ENCODE measurements at regions not wholly inside any gene's neighbourhood (a gene's known extent, or its start where the extent isn't known, plus 50 kb on each side); places are given as distances from the start of the nearest gene placed in this dataset.
"Not testable (repeated sequence)": the region's sequence is repeated elsewhere in the genome, so short reads cannot be mapped to it uniquely, and the experiment has no call there.

GRCh38 chr16:15247971-15248370, 130.1 kb downstream of the NPIPA5 start:
- BruUV-seq (replicated peaks); H3K79me2 ChIP-seq (ENCODE audit: low read depth); CTCF ChIA-PET; H3K27ac ChIP-seq; POLR2A ChIA-PET (ENCODE audit: unreplicated experiment); intact Hi-C loops (cut with micrococcal nuclease; ENCODE audit: unreplicated experiment); H3K36me3 ChIP-seq (ENCODE audit: low read depth); H3F3A ChIP-seq (ENCODE audit: insufficient read depth, low read depth); H3K27me3 ChIP-seq (ENCODE audit: insufficient read depth, low read depth); H4K20me1 ChIP-seq (ENCODE audit: insufficient read depth); H3K4me1 ChIP-seq (replicated peaks; ENCODE audit: insufficient read depth); H3K9me2 ChIP-seq (ENCODE audit: insufficient read depth); H2AFZ ChIP-seq; H3K4me3 ChIP-seq; H3K4me2 ChIP-seq; H3K9me3 ChIP-seq (ENCODE audit: insufficient read depth, low read depth); DNase-seq: not testable (repeated sequence)

- POLR2A ChIA-PET (ENCODE audit: unreplicated experiment); CTCF ChIA-PET: not testable (repeated sequence)
Measured at GRCh38 chr16:15236674-15237323, 141.3 kb downstream of the NPIPA5 start.

GRCh38 chr16:15235140-15235539, 141.1 kb upstream of the RRN3 start:
- H3K9me2 ChIP-seq (ENCODE audit: insufficient read depth); BruUV-seq (replicated peaks); POLR2A ChIA-PET (ENCODE audit: unreplicated experiment); H3K4me1 ChIP-seq (replicated peaks; ENCODE audit: insufficient read depth); H3K36me3 ChIP-seq (ENCODE audit: low read depth); H3K4me3 ChIP-seq; H3K4me2 ChIP-seq; DNase-seq; H4K20me1 ChIP-seq (ENCODE audit: insufficient read depth); H2AFZ ChIP-seq; H3F3A ChIP-seq (ENCODE audit: insufficient read depth, low read depth); H3K9me3 ChIP-seq (ENCODE audit: insufficient read depth, low read depth); intact Hi-C loops (cut with micrococcal nuclease; ENCODE audit: unreplicated experiment); H3K27me3 ChIP-seq (ENCODE audit: insufficient read depth, low read depth); H3K79me2 ChIP-seq (ENCODE audit: low read depth); H3K27ac ChIP-seq; CTCF ChIA-PET: not testable (repeated sequence)

More at GRCh38 chr16:15236674-15237323, 141.3 kb downstream of the NPIPA5 start:
- H4K20me1 ChIP-seq (ENCODE audit: insufficient read depth); H3K9me2 ChIP-seq (ENCODE audit: insufficient read depth); H3K36me3 ChIP-seq (ENCODE audit: low read depth); DNase-seq; H3K27ac ChIP-seq; BruUV-seq (replicated peaks); H3K79me2 ChIP-seq (ENCODE audit: low read depth); H3K4me3 ChIP-seq; H3K27me3 ChIP-seq (ENCODE audit: insufficient read depth, low read depth); intact Hi-C loops (cut with micrococcal nuclease; ENCODE audit: unreplicated experiment); H3K9me3 ChIP-seq (ENCODE audit: insufficient read depth, low read depth); H3F3A ChIP-seq (ENCODE audit: insufficient read depth, low read depth); H3K4me1 ChIP-seq (replicated peaks; ENCODE audit: insufficient read depth); H3K4me2 ChIP-seq; H2AFZ ChIP-seq: not testable (repeated sequence)

- H4K20me1 ChIP-seq (ENCODE audit: insufficient read depth); H3K4me2 ChIP-seq; H3K36me3 ChIP-seq (ENCODE audit: low read depth); H3F3A ChIP-seq (ENCODE audit: insufficient read depth, low read depth); H3K27me3 ChIP-seq (ENCODE audit: insufficient read depth, low read depth); CTCF ChIA-PET; DNase-seq; H3K79me2 ChIP-seq (ENCODE audit: low read depth); H2AFZ ChIP-seq; BruUV-seq (replicated peaks); H3K9me3 ChIP-seq (ENCODE audit: insufficient read depth, low read depth); H3K27ac ChIP-seq; H3K4me3 ChIP-seq; intact Hi-C loops (cut with micrococcal nuclease; ENCODE audit: unreplicated experiment); H3K9me2 ChIP-seq (ENCODE audit: insufficient read depth); H3K4me1 ChIP-seq (replicated peaks; ENCODE audit: insufficient read depth); POLR2A ChIA-PET (ENCODE audit: unreplicated experiment): not testable (repeated sequence)
Measured at GRCh38 chr16:15234702-15235101, 140.6 kb upstream of the RRN3 start.

GRCh38 chr16:15230432-15230831, 136.4 kb upstream of the RRN3 start:
- H4K20me1 ChIP-seq (ENCODE audit: insufficient read depth); H3K79me2 ChIP-seq (ENCODE audit: low read depth); H3K27me3 ChIP-seq (ENCODE audit: insufficient read depth, low read depth); H3K27ac ChIP-seq; CTCF ChIA-PET; H2AFZ ChIP-seq; BruUV-seq (replicated peaks); DNase-seq; H3K9me3 ChIP-seq (ENCODE audit: insufficient read depth, low read depth); H3K4me3 ChIP-seq; H3K9me2 ChIP-seq (ENCODE audit: insufficient read depth); H3K4me1 ChIP-seq (replicated peaks; ENCODE audit: insufficient read depth); H3K4me2 ChIP-seq; H3K36me3 ChIP-seq (ENCODE audit: low read depth); intact Hi-C loops (cut with micrococcal nuclease; ENCODE audit: unreplicated experiment); H3F3A ChIP-seq (ENCODE audit: insufficient read depth, low read depth); POLR2A ChIA-PET (ENCODE audit: unreplicated experiment): not testable (repeated sequence)

GRCh38 chr16:15229661-15230060, 135.6 kb upstream of the RRN3 start:
- H3K4me3 ChIP-seq; BruUV-seq (replicated peaks); H3K27ac ChIP-seq; H3F3A ChIP-seq (ENCODE audit: insufficient read depth, low read depth); H4K20me1 ChIP-seq (ENCODE audit: insufficient read depth); H3K9me2 ChIP-seq (ENCODE audit: insufficient read depth); POLR2A ChIA-PET (ENCODE audit: unreplicated experiment); CTCF ChIA-PET; H3K4me2 ChIP-seq; H3K36me3 ChIP-seq (ENCODE audit: low read depth); H3K79me2 ChIP-seq (ENCODE audit: low read depth); DNase-seq; intact Hi-C loops (cut with micrococcal nuclease; ENCODE audit: unreplicated experiment); H3K4me1 ChIP-seq (replicated peaks; ENCODE audit: insufficient read depth); H2AFZ ChIP-seq; H3K9me3 ChIP-seq (ENCODE audit: insufficient read depth, low read depth); H3K27me3 ChIP-seq (ENCODE audit: insufficient read depth, low read depth): not testable (repeated sequence)

GRCh38 chr16:15224651-15225050, 130.6 kb upstream of the RRN3 start:
- H3K4me1 ChIP-seq (replicated peaks; ENCODE audit: insufficient read depth); H3K9me3 ChIP-seq (ENCODE audit: insufficient read depth, low read depth); H3K27me3 ChIP-seq (ENCODE audit: insufficient read depth, low read depth); H3K27ac ChIP-seq; CTCF ChIA-PET; H3K4me3 ChIP-seq; H3F3A ChIP-seq (ENCODE audit: insufficient read depth, low read depth); H2AFZ ChIP-seq; H3K9me2 ChIP-seq (ENCODE audit: insufficient read depth); BruUV-seq (replicated peaks); H3K36me3 ChIP-seq (ENCODE audit: low read depth); H3K4me2 ChIP-seq; H3K79me2 ChIP-seq (ENCODE audit: low read depth); POLR2A ChIA-PET (ENCODE audit: unreplicated experiment); intact Hi-C loops (cut with micrococcal nuclease; ENCODE audit: unreplicated experiment); DNase-seq; H4K20me1 ChIP-seq (ENCODE audit: insufficient read depth): not testable (repeated sequence)

GRCh38 chr16:15223398-15223797, 129.3 kb upstream of the RRN3 start:
- H2AFZ ChIP-seq; DNase-seq; H3K9me3 ChIP-seq (ENCODE audit: insufficient read depth, low read depth); H3K79me2 ChIP-seq (ENCODE audit: low read depth); H3K27ac ChIP-seq; POLR2A ChIA-PET (ENCODE audit: unreplicated experiment); BruUV-seq (replicated peaks); H4K20me1 ChIP-seq (ENCODE audit: insufficient read depth); CTCF ChIA-PET; intact Hi-C loops (cut with micrococcal nuclease; ENCODE audit: unreplicated experiment); H3K4me1 ChIP-seq (replicated peaks; ENCODE audit: insufficient read depth); H3K4me3 ChIP-seq; H3K36me3 ChIP-seq (ENCODE audit: low read depth); H3K9me2 ChIP-seq (ENCODE audit: insufficient read depth); H3F3A ChIP-seq (ENCODE audit: insufficient read depth, low read depth); H3K27me3 ChIP-seq (ENCODE audit: insufficient read depth, low read depth); H3K4me2 ChIP-seq: not testable (repeated sequence)

All from PC-9 (cell line).